ENCODE measurements at regions not wholly inside any gene's neighbourhood (a gene's known extent, or its start where the extent isn't known, plus 50 kb on each side); places are given as distances from the start of the nearest gene placed in this dataset.
"Not testable (repeated sequence)": the region's sequence is repeated elsewhere in the genome, so short reads cannot be mapped to it uniquely, and the experiment has no call there.

DNA sequence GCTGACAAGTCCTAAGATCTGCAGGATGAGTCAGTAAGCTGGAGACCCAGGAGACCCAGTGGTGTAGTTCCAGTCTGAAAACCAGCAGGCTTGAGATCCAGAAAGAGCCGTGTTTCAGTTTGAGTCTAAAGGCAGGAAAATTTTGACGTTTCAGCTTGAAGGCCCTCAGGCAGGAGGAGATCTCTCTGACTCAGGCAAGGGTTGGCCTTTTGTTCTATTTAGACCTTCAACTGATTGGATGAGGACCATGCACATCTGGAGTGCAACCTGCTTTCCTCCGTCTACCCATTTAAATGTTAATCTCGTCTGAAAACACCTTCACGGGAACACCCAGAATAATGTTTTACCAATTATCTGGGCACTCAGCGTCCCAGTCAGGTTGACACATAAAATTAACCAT lies 69.5 kb downstream of the NPIPA7 start:
- not testable (repeated sequence) for DNase-seq (ENCODE audit: low spot score)

DNA sequence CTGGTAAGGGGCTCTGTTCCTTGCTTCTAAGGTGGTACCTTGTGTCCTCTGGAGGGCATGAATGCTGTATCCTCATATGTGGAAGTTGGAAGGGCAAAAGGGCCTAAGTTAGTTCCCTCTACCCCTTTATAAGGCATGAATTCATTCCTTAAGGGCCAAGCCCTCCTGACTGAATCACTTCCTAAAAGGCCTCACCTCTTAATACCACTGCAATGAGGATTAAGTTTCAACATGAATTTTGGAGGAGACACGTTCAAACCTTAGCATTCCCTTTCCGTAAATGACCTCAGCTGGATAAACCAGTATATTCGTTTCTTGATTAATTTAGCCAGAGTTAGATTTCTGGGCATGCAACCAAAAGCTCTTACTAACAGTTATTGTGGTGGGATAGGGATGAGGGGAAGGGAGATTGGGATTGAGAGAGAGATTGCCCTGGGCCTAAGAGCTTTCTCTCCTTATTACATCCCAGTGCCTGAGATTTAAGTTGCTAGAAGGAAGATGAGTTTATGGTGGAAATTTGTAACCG lies 70.8 kb downstream of the NPIPA7 start:
- DNase-seq (ENCODE audit: low spot score) = not testable (repeated sequence)

DNA sequence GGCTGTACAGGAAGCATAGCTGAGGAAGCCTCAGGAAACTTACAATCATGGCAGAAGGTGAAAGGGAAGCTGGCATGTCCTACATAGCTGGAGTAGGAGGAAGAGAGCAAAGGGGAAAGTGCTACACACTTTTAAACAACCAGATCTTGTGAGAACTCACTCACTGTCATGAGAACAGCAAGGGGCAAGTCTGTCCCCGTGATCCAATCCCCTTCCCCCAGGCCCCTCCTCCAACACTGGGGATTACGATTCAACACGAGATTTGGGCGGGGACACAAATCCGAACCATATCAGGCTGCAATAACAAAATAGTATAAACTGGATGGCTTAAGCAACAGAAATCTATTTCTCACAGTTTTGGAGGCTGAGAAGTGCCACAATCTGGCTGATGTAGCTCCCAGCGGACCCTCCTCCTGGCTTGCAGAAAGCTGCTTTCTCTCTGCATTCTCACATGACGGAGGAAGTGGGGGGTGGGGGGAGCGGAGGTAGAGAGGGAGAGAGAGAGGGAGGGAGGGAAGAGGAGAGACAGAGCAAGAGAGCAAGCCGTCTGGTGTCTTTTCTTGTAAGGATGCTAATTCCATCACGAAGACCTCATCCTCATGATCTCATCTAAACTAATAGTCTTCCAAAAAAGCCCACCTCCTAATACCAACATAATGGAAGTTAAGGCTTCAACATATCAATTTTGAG lies 72.9 kb downstream of the NPIPA7 start:
- DNase-seq (ENCODE audit: low spot score) = not testable (repeated sequence)

DNA sequence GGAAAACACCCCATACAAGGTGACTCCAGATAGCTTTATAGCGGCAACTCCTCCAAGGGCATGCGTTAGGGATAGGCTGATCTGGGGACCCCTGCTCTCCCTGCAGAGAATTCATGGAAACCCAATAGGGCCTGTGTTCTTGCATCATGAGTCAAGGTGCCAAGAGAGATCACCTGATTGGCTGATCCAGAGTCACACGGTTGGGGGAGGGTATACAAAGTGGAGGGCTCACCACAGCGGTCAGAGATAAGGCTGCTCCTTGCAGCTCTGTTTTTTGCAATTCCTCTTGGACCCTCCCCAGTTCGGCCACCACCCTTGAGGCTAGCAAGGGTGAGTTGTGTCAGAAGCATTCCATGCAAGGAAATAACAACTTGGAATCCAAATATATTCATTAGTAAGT lies 79.6 kb downstream of the NPIPA7 start:
- DNase-seq (ENCODE audit: low spot score) = not testable (repeated sequence)

DNA sequence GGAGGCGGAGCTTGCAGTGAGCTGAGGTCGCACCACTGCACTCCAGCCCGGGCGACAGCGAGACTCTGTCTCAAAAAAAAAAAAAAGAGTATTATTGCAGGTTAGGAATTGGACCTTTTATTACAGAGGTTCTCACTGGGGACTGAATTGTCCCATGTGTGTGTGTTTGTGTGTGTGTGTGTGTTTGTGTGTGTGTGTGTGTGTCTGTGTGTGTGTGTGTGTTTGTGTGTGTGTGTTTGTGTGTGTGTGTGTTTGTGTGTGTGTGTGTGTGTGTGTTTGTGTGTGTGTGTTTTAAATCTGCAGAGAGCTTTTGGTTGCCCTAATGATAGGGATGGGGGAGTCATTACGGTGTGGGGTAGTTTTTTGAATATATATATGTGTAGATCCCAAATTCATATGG lies 84.9 kb downstream of the NPIPA7 start:
- not testable (repeated sequence) for DNase-seq (ENCODE audit: low spot score)

GRCh38 chr16:16488919-16489318 lies 110.0 kb downstream of the NPIPA7 start:
- not testable (repeated sequence) for DNase-seq (ENCODE audit: low spot score)

- DNase-seq (ENCODE audit: low spot score) = not testable (repeated sequence)
These were observed 110.5 kb downstream of the NPIPA7 start for GRCh38 chr16:16489466-16489865.

GRCh38 chr16:16494114-16494513 lies 115.2 kb downstream of the NPIPA7 start:
- not testable (repeated sequence) for DNase-seq (ENCODE audit: low spot score)

GRCh38 chr16:16494998-16495397 lies 116.1 kb downstream of the NPIPA7 start:
- not testable (repeated sequence) for DNase-seq (ENCODE audit: low spot score)

- not testable (repeated sequence) for DNase-seq (ENCODE audit: low spot score)
These were observed 120.9 kb downstream of the NPIPA7 start for GRCh38 chr16:16499875-16500274.

GRCh38 chr16:16507041-16507440 lies 128.1 kb downstream of the NPIPA7 start:
- not testable (repeated sequence) for DNase-seq (ENCODE audit: low spot score)

DNA sequence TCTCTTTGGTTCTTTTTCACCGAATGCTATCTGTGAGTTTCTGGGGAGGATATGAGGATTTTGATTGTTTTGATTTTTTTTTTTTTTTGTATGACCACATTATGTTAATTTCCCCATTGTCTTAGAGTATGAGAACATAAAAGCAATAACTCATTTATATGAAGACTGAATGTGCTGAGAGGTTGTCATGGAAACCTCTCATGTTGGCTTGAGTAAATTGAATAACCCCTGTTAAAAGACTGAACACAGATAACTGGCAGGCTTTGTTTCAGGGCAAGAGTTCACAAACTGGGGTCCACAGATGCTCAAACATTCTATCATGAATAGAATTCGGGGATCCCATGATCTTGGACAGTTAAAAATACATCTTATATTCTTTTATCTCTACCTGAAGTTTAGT lies 129.4 kb downstream of the NPIPA7 start:
- not testable (repeated sequence) for DNase-seq (ENCODE audit: low spot score)

- DNase-seq (ENCODE audit: low spot score) = not testable (repeated sequence)
These were observed 140.5 kb downstream of the NPIPA7 start for GRCh38 chr16:16519395-16519794.

DNA sequence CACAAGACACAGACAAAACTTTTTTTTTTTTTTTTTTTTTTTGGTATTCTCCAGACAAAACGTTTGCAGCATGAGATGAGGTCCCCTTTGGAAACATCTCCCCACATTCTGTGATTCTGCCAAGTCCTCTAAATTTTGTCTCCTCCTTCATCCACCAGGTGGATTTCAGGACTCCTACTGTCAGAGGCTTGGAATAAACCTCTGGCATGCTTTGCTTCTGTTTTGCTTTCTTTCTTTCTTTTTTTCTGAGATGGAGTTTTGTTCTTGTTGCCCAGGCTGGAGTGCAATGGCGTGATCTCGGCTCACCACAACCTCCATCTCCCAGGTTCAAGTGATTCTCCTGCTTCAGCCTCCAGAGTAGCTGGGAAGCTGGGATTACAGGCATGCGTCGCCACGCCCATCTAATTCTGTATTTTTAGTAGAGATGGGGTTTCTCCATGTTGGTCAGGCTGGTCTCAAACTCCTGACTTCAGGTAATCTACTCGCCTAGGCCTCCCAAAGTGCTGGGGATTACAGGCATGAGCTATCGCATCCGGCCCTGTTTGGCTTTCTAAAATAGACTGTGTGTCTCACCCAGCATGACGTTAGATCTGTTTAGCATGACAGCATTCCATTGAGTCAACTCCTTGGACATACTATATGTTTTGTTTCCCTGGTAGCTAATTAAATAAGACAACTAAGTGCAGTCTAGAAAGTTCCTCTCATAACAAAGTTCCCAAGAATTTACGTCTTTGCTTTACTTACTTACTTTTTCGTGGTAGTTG lies 142.5 kb downstream of the NPIPA7 start:
- not testable (repeated sequence) for DNase-seq (ENCODE audit: low spot score)

GRCh38 chr16:16526998-16527397 lies 148.1 kb downstream of the NPIPA7 start:
- not testable (repeated sequence) for DNase-seq (ENCODE audit: low spot score)

GRCh38 chr16:16530744-16531143 lies 151.8 kb downstream of the NPIPA7 start:
- DNase-seq (ENCODE audit: low spot score) = not testable (repeated sequence)

- DNase-seq (ENCODE audit: low spot score) = not testable (repeated sequence)
These were observed 156.6 kb downstream of the NPIPA7 start for GRCh38 chr16:16535565-16535964.

DNA sequence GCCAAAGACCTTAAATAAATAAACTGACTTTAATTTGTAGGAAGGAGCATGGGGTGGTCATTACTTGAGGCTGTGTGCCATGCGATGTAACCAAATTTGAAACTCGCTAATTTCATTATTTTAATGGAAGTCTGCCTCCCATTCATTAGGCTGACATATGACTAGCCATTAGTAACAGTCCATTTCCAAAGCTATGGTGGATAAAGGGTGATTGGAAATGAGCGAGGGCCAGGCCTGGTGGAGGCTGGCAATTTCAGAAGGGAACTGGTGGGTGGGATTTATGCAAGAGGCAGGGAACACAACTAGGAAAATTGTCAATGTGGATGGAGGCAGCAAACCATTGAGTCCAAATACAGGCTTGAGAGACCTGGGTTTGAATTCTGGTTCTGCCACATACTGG lies 157.2 kb downstream of the NPIPA7 start:
- not testable (repeated sequence) for DNase-seq (ENCODE audit: low spot score)

- DNase-seq (ENCODE audit: low spot score) = not testable (repeated sequence)
These were observed 170.8 kb downstream of the NPIPA7 start for GRCh38 chr16:16549710-16550109.

DNA sequence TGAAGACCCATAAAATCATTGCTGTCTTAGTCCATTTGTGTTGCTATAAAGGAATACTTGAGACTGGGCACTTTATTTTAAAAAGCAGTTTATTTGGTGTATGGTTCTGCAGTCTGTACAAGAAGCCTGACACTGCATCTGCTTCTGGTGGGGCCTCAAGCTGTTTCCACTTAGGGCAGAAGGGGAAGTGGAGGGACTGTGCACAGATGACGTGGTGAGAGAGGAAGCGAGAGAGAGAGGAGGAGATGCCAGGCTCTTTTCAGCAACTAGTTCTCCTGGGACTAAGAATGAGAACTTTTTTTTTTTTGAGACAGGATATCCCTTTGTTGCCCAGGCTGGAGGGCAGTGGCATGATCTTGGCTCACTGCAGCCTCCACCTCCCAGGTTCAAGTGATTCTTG lies 171.9 kb downstream of the NPIPA7 start:
- not testable (repeated sequence) for DNase-seq (ENCODE audit: low spot score)

- not testable (repeated sequence) for DNase-seq (ENCODE audit: low spot score)
These were observed 173.9 kb downstream of the NPIPA7 start for GRCh38 chr16:16552819-16553340.

DNA sequence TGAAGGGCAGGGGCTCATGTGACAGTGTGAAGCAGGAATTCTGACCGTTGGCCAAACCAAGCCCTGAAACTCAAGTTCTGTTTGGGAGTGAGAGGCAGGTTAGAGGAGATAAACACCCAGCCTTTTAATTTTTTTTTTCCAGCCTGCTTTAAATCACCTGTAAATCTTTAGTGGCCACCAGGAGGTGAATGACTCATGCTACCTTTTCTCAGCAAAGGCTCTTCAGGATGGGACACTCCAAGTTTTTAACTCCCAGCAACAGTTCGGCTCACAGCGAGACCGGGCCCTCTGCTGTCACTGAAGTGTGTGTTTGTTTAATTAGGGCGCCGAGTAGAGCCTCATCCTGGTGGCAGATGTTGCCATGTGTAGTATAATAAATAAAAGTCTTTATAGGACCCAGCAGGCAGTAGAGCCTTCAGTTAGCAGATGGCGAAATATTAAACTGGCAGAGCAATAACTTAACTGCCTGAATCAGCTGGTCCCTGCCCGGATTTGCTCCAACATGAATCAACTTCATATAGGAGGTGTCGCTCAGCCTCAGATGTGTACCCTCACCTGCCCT lies 180.3 kb downstream of the NPIPA7 start:
- DNase-seq (ENCODE audit: low spot score) = not testable (repeated sequence)

All from mucosa of gallbladder (tissue), 1 donor.